GM19240 (cell line): ENCODE measurements at regions not wholly inside any gene's neighbourhood (a gene's known extent, or its start where the extent isn't known, plus 50 kb on each side); places are given as distances from the start of the nearest gene placed in this dataset.

Source experiments
- DNase-seq: peaks from one replicate; pipeline ENCODE4 v3.0.0; 2011; ENCODE audit warnings: low spot score; ENCODE audit not compliant: insufficient read length

DNA sequence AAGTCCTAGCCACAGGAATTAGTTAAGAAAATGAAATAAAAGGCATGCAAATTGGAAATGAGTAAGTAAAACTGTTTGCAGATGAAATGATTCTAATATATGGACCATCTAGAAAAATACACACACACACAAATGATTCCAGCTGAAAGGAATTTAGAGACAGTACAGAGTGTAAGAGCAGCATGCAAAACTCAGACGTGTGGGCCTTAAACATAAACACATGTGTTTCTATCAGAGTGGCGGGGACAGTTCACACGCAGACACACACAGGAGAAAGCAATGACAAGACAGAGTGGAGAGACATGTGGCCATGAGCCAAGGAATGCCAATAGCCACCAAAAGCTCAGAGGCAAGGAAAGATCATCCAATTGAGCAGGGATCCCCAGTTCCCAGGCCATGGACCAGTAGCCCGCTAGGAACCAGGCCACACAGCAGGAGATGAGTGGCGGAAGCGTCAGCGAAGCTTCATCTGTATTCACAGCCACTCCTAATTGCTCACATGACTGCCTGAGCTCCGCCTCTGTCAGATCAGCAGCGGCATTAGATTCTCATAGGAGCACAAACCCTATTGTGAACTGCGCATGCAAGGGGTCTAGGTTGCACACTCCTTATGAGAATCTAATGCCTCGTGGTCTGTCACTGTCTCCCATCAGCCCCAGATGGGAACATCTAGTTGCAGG lies 155.4 kb downstream of the ARL4C start:
- no peak for DNase-seq

DNA sequence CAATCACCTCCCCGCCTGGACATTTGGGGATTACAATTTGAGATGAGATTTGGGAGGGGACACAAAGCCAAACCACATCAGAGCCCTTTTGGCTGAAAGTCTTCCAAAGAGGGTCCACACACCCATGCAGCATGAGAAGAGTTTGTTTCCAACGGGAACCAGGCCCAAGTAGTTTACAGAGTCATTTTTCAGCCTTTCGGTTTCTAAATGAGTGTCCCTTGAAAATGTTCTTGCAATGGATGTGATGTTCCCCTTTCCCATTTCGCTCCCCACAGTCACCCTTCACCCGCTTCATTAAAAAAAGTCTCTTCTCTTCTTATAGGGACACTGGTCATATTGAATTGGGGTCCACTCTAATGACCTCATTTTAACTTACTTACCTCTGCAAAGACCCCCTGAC lies 157.4 kb downstream of the ARL4C start:
- DNase-seq: no peak

DNA sequence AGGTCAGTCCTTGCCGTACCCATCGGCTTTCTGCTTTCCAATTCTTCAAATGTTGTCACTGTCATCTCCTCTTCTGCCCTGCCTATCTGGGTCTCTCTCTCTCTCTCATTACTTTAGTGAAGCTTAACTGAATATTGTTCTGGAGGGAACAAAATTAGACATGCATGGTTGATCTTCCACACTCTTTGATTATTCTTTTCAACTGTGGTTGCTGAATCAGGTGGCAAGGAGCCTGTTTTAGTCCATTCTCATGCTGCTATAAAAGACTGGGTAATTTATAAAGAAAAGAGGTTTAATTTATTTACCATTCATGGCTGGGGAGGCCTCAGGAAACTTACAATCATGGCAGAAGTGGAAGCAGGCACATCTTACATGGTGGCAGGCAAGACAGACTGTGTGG lies 157.9 kb downstream of the ARL4C start:
- no peak for DNase-seq

DNA sequence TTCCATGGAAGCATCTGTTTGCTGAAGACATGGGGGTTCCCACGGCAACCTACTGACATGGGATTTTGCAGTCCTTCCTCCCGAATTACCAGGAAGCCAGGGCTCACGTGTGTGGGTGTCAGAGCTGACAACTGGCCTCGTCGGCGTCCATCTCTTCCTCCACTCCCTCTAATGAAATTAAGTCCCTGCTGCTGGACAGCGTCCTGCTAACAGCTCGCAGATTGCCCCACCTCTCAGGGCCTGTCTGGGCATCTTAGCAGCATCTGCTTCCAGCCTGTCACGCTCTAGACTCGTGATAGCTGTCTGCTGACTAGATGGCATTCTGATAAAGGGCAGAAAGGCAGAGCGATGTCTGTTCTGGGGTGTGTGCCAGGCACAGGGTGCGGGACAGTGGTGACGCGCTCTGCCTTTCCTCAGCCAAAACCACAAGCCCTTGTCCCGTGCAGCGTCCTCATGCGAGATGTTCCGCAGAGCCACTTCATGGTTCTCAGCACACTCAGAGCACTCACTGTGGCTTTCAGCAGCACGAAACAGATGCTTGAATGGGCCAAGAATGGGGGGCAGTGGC lies 161.1 kb downstream of the ARL4C start:
- no peak for DNase-seq

DNA sequence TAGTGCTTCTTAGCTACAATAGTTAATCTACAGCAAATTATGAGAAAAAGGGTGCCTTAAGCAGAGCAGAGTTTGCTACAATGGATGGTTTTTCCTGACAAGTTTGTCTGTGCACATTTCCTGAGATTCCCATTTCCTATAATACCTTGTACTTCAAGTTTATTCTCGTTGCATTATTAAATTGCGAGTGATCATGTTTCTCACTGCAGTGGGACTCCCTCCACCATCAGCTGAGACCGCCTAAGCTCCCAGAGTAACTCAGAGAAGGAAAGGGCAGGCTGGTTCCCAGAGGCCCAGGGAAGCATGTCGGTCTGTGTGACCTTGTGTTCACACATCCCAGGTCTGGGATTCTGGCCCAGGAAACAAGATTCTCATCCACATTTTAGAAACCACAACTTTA lies 162.1 kb downstream of the ARL4C start:
- DNase-seq: no peak

DNA sequence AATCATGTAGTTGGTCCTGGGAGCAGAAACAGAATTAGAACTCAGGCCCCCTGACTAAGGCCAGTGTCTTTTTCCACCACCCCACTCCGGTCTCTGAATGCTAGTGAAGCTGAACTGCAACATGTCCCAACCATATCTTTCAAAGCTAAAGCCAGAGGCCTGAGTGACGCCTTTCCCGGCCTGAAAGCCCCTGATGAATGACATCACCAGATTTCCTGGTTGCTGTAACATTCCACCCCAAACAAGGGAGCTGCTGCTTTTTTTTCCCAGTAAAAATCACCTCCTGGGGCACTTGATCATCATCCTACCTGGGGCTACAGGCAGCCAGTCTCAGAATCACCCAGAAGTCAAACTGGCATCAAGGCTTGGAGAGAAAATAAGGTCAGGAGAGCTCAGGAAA lies 162.7 kb downstream of the ARL4C start:
- no peak for DNase-seq

DNA sequence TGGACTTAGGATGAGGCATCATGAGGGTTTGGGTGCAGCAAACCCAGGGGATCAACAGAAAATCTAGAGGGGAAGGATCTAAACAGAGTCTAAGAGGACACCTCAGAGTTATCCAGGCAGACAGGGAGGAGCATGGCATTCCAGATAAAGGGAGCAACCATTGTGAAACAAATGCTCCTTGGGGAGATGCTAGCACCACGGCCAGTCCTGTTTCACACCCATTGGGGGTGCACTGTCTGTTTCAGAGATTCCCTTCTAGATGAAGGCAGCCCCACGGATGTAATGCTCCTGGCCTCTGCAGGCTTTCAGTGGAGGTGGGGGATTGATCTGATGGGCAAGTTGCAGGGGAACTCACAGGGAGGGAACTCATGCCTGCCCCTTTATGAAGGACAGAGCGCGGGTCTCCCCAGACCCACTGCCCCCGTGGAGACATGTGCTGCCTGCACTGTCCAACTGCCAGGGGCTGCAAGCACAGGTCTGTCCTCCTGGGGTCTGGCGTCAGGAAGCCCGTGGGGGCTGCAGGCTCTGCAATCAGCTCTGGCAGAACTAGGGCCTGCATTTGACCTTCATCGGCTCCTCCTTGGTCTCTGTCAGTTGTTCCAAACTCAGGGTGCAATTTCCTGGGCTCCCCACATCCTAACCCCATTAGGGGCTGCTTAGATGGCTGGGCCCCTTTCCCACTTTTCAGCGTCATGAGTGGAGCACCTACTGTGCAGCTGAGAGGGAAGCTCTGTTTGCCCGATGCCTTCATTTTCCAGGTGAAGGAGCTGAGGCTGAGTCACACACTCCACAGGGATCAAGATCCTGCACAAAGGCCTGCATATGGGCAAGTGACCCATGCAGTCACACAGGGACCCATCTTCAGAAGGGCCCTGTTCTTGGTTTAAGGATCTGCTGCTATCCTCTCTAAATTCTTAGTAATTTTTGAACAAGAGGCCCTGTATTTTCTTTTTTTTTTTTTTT lies 163.4 kb downstream of the ARL4C start:
- no peak for DNase-seq

DNA sequence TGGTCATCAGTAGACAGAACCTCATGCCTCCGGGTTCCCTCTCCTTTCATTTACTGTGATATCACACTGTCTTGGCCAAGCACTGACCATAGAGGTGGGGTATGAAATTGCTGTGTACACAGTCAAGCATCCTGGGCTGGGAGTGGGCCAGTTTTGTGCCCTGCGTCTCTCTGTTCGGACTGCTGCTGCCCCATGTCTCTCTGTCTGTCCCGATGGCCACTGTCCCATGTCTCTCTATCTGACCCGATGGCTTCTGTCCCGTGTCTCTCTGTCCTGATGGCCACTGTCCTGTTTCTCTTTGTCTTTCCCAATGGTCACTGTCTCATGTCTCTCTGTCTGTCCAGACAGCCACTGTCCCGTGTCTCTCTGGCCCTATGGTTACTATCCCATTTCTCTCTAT lies 164.9 kb downstream of the ARL4C start:
- no peak for DNase-seq

DNA sequence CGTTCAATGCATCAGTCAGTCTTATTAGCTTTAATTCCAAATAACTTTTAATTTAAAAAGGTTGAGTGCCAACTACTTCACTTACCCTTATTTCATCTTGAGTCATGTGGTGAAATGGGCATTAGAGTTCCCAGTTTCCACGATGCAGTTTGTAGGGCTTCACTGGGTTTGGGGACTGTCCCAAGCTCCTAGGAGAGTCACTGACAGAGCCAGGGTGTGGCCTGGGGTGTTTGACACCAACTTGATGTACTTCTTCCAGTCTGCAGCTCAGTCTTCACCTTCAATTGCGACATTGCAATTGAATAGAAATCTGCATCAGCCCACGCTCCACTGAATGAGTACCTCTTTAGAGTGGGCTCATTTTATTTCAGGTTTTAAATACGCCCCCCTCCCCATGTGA lies 165.3 kb downstream of the ARL4C start:
- no peak for DNase-seq

DNA sequence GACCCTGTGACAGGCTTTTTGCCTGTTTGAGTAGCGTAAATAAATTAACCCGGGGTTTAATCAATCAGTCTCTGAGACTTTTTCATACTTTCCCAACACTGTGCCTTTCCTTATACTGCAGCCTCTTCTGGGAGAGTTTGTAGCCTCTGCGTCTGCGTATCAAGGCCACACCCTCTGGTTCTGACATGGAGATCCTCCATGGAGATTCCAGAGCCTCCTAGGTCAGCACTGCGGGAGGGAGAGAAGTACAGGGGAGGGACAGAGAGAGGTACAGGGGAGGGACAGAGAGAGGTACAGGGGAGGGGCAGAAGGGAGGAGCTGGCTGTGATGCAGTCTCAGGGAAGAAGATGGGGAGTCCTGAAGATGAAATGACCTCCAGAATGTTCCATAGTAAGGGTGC lies 166.0 kb downstream of the ARL4C start:
- no peak for DNase-seq

DNA sequence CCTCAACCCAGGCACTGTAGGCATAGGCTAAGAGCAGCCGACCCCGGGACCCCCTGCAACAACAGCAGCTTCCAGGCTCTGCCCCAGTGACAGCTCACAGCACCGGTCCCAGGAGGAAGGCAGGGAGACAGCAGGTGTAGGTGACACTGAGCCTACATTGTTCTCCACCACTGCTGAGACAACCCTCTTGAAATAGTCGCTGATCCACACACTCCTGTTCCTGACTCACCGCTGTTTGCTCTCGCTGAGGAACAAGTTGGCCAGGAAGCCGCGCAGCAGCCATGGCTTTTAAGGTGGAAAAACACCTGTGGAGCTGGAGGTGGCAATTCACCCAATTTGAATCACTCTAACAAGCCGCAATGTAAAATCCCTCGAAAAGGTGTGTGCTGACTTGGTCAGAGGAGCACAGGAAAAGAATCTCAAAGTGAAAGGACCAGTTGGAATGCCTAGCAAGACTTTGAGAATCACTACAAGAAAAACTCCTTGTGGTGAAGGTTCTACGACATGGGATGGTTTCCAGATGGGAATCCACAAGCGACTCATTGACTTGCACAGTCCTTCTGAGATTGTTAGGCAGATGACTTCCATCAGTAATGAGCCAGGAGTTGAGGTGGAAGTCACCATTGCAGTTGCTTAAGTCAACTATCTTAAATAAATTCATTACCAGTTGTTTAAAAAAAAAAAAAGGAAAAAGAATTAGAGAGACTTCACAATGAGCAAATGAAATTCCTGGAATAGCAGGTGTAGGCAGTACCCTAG lies 167.5 kb downstream of the ARL4C start:
- no peak for DNase-seq

DNA sequence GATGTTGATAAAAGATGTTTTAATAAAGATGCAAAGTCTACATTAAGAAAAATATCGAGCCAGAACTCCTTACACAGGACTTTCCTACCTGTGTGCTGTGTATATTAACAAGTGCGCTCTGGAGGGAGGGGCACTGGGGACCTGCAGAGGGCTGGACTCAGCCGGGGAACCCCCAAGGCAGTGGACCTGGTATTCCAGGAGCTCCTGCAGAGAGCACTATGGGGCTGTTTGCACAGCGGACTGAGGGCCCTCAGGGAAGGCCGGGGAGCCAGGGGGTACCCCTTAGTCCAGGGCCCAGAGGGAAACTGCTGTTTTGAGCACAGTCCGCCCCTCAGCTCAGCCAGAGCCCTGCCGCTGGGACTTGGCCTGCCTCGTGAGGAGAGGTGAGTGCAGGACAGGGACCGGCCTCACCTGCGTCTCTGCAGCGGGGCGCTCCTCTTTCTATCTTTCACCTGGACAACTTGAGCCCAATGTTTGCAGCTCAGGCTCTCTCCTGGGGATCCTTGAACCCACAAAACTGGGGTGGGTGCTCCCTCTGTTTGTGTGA lies 168.4 kb downstream of the ARL4C start:
- no peak for DNase-seq

DNA sequence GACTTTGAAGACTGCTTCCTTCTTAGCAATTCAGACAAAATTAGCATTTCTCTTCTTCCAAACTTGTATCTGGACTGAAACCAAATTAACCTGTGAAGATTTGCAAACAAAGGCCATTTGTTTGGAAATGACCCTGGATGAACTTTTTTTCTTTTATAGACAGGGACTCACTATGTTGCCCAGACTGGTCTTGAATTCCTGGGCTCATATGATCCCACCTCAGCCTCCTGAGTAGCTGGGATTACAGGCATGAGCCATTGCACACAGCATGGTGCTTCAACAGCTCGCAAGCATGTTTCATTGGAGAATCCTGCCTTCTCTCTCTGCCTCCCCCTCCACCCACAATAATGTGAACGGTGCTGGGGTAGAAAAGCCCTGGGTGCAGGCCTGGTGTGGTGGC lies 170.2 kb downstream of the ARL4C start:
- DNase-seq: no peak

DNA sequence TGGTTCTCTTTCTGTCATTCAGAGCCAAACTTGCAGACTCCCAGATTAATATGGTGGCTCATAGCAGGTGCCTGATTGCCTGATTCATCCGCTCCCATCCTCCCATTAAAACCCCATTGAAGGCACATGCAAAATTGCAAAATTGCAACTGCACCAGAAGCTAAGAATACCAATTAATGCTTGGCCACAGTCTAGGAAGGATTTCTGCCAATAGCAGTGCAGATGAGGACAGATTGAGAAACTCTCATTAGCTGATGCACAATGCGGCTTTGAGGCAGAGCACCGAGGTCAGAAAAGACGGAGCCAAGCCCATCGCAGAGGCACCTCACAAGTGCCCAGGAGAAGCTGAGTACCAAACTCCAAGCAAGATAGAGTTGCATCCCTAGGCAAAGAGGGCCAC lies 172.8 kb downstream of the ARL4C start:
- DNase-seq: no peak

DNA sequence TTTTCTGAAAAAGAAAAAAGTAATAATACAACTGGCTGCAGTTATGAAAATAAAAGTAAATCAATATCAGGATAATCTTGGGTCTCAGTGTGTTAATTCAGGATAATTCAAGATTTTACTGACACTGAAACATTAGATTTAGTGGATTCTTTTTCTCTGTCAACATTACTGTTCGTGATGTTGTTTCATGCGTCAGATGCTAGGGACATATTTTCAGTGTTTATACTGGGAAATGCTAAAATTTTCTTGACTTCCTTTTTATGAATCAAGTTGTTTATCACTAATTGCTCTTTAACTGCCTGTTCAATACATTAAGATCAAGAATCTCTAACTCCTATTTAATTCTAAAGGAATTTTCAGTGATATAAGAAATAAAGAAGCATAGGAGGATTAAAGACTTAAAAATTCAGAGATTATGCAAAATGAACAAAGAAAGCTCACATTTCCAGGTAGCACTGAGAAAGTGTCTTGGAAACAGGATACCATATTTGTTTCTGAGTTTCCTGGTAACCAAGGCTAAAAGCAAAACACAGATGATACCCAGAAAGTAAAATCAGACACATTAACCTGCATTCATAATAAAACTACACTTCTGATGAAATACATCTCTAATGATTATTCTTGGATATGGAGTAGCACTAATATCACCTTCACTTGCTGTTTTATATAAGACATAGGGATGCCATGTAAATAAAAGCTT lies 174.0 kb downstream of the ARL4C start:
- DNase-seq: no peak

DNA sequence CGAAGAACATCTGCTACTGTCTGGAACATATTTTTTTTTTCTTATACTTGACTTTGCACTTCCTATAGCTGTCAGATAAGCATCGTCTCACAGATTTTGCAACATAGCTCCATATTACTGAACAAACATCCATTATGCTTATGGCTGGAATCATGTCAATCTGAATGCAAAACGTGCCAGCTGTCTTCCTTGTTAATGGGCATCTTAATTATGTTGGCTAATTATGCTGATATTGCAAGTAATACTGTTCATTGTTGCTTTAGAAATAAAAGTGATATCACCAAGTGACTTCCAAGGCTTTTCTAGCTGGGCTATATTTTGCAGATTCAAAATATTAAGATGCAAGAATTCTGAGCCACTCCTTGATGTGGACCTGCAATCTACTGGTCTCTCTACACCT lies 176.8 kb downstream of the ARL4C start:
- no peak for DNase-seq

DNA sequence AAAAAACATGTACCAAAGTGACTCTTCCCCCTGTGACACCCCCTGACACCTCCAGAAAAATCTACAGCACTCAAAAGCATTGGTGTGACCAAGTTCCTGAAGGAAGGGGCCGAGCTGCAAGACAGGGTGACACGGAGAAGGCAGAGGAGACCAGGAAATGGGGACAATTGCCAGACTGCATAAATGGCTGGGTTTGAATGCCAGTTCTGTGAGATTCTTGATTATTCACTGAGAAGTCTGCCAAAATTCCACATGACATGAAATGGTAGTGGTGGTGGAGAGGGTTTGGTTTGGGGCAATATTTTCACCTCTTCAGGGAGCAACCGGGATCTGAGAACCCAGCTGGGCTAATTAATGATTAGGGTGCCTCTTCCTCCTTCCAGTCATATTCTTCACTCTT lies 178.5 kb downstream of the ARL4C start:
- no peak for DNase-seq

DNA sequence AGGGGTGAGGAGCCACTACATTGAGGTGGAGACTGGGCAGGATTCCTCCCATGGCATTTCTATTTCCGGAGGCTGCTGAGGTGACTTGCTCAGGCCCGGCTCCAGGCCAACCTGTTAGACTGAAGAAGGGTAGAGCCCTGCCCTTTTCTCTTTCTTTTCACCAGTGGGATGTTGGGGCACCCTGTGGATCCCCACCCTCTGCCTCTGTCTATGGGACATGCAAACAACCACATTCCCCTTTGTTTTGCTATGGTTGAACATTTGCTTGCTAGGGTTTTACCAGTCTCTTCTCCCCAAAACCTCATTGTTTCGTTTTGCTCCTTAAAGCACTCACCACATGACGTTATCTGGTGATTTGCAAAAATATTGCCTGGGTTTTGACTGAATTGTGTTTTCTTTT lies 183.3 kb downstream of the ARL4C start:
- DNase-seq: no peak

DNA sequence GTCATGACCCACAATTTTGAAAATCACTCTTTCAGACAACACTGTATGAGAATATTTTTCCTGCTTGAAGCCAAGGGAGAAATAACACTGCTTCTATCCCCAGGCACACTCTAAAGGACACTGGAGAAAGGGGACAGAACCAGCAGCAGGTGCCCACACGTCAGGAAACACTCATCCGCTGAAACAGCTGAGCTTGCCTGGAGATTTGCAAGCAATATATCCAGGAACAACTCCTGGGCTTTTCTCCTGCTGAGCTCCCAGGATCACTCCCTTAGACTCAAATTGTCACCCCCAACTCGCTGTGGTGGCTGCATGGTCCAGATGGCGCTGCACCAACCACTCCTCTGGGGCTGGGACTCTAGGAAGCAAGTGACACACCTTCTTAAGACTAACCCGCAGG lies 186.7 kb downstream of the ARL4C start:
- no peak for DNase-seq

DNA sequence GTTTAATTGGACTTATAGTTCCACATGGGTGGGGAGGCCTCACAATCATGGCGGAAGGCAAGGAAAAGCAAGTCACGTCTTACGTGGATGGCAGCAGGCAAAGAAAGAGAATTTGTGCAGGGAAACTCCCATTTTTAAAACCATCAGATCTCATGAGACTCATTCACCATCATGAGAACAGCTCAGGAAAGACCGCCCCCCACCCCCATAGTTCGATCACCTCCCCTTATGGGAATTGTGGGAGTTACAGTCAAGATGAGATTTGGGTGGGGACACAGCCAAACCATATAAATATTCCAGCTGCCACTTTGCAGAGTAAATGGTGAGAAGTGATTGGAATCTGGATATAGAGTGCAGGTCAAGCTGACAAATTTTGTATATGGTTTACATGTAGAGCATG lies 187.4 kb downstream of the ARL4C start:
- no peak for DNase-seq

DNA sequence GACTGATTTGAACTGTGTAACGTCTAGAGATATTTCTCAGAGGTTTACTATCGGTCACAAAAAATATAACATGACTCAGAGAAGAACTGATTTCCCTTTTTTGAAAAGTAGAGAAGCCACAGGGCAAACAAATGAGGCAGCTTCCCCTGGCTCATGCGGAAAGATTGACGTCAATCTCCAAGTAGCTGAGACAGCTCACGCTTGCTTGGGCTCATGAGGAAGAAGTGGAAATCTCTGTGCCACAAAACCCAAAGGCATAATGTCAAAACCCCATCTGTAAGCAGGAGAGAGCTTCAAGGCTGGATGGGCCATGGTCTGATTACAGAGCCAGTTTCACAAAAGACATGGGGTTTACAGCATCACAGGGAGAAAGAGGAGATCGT lies 188.1 kb downstream of the ARL4C start:
- DNase-seq: peak; percentile 33
